ENCODE measurements at regions not wholly inside any gene's neighbourhood (a gene's known extent, or its start where the extent isn't known, plus 50 kb on each side); places are given as distances from the start of the nearest gene placed in this dataset.

GRCh38 chr6:104575536-104575935 lies 284.2 kb downstream of the HACE1 start:
- DNase-seq, result no peak
- TF ChIP-seq POLR2A (IDR thresholded peaks at IDR 0.05), result no peak
- TF ChIP-seq EP300 (IDR thresholded peaks at IDR 0.05), result no peak
- TF ChIP-seq POLR2AphosphoS5 (IDR thresholded peaks at IDR 0.05), result no peak
- no peak for TF ChIP-seq CTCF (IDR thresholded peaks at IDR 0.05)
- H3K36me3 ChIP-seq, result no peaks in the 10 kb centered on the region
- intact Hi-C loops (cut with DNase I; ENCODE audit: low total_unique reads), result no loop called here
- no peaks in the 10 kb centered on the region for H3K4me1 ChIP-seq
- no peak overlapping the region for H3K4me3 ChIP-seq
- H3K9me3 ChIP-seq, result no peaks in the 10 kb centered on the region
- no peak overlapping the region for H3K27ac ChIP-seq
- no peaks in the 10 kb centered on the region for H3K27me3 ChIP-seq

GRCh38 chr6:104574135-104574750 lies 285.5 kb downstream of the HACE1 start:
- Histone ChIP-seq H3K4me3 (no peak overlapping the region), H3K9me3 (no peaks in the 10 kb centered on the region), H3K27ac (no peak overlapping the region), H3K4me1 (no peaks in the 10 kb centered on the region), H3K27me3 (no peaks in the 10 kb centered on the region), H3K36me3 (no peaks in the 10 kb centered on the region)
- TF ChIP-seq CTCF (IDR thresholded peaks at IDR 0.05), result no peak
- TF ChIP-seq EP300 (IDR thresholded peaks at IDR 0.05), result no peak
- no peak for TF ChIP-seq POLR2AphosphoS5 (IDR thresholded peaks at IDR 0.05)
- no peak for TF ChIP-seq POLR2A (IDR thresholded peaks at IDR 0.05)
- intact Hi-C loops (cut with DNase I; ENCODE audit: low total_unique reads), result no loop called here
- WGBS, 5 donors, result 79 to 92% (median 83%) methylated on average over 1 of the region's 1 CpG
- no peak for DNase-seq

- H3K36me3 ChIP-seq, result no peaks in the 10 kb centered on the region
- intact Hi-C loops (cut with DNase I; ENCODE audit: low total_unique reads), result no loop called here
- no peak overlapping the region for H3K27ac ChIP-seq
- peaks cover 0 to 3% (median 0%) of the 10 kb centered on the region in 4 donors for H3K9me3 ChIP-seq
- H3K4me3 ChIP-seq, result no peak overlapping the region
- H3K4me1 ChIP-seq, result no peaks in the 10 kb centered on the region
- no peaks in the 10 kb centered on the region for H3K27me3 ChIP-seq
- no peak for DNase-seq
- TF ChIP-seq POLR2A (IDR thresholded peaks at IDR 0.05), result no peak
- TF ChIP-seq CTCF (IDR thresholded peaks at IDR 0.05), result no peak
- no peak for TF ChIP-seq POLR2AphosphoS5 (IDR thresholded peaks at IDR 0.05)
- TF ChIP-seq EP300 (IDR thresholded peaks at IDR 0.05), result no peak
- 75 to 93% (median 84%) methylated on average over 3 of the region's 3 CpGs for WGBS, 5 donors
Measured at GRCh38 chr6:104573350-104573749, 286.4 kb downstream of the HACE1 start.

- Histone ChIP-seq H3K27ac (no peak overlapping the region), H3K36me3 (no peaks in the 10 kb centered on the region), H3K9me3 (peaks cover 0 to 3% (median 0%) of the 10 kb centered on the region in 4 donors), H3K4me1 (no peaks in the 10 kb centered on the region), H3K4me3 (no peak overlapping the region), H3K27me3 (no peaks in the 10 kb centered on the region)
- intact Hi-C loops (cut with DNase I; ENCODE audit: low total_unique reads), result no loop called here
- TF ChIP-seq EP300 (IDR thresholded peaks at IDR 0.05) (no peak), POLR2AphosphoS5 (IDR thresholded peaks at IDR 0.05) (no peak), POLR2A (IDR thresholded peaks at IDR 0.05) (no peak), CTCF (IDR thresholded peaks at IDR 0.05) (no peak)
- no peak for DNase-seq
- WGBS, 5 donors, result 60 to 75% (median 73%) methylated on average over 4 of the region's 4 CpGs
Measured at GRCh38 chr6:104572901-104573300, 286.8 kb downstream of the HACE1 start.
